ENCODE measurements at regions not wholly inside any gene's neighbourhood (a gene's known extent, or its start where the extent isn't known, plus 50 kb on each side); places are given as distances from the start of the nearest gene placed in this dataset.

DNA sequence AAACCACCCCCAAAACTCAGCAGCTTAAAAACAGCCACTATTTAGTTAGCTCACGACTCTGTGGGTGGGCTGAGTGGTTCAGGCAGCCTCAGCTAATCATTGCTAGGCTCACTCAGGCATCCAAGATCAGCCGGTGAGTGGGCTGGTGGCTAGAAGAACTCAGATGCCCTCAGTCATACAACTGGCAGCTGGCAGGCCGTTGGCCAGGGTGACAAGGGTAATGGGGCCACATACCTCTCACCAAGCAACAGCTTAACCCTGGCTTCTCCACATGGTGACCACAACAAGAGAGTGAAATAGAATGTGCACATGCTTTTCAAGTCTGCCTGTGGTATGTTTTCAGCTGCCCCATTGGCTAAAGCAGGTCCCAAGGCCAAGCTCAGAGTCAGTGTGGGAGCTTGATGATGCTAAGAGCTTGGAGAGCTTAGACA lies 435.4 kb upstream of the TSHZ3 start:
- TF ChIP-seq POLR2A (IDR thresholded peaks at IDR 0.05): no peak
- no peak for TF ChIP-seq CTCF (IDR thresholded peaks at IDR 0.05)
- no peak for TF ChIP-seq POLR2AphosphoS5 (IDR thresholded peaks at IDR 0.05; ENCODE audit: insufficient read depth in 1 of 2, low read depth in 1 of 2)
